HG02798 (cell line): ENCODE measurements at regions not wholly inside any gene's neighbourhood (a gene's known extent, or its start where the extent isn't known, plus 50 kb on each side); places are given as distances from the start of the nearest gene placed in this dataset.

Experiments used
- ATAC-seq: cut with Tn5 transposase; IDR thresholded peaks from one replicate; pipeline ENCODE4 v1.9.1; 2021; ENCODE audit warnings: mild to moderate bottlenecking; ENCODE audit not compliant: unreplicated experiment, poor library complexity

DNA sequence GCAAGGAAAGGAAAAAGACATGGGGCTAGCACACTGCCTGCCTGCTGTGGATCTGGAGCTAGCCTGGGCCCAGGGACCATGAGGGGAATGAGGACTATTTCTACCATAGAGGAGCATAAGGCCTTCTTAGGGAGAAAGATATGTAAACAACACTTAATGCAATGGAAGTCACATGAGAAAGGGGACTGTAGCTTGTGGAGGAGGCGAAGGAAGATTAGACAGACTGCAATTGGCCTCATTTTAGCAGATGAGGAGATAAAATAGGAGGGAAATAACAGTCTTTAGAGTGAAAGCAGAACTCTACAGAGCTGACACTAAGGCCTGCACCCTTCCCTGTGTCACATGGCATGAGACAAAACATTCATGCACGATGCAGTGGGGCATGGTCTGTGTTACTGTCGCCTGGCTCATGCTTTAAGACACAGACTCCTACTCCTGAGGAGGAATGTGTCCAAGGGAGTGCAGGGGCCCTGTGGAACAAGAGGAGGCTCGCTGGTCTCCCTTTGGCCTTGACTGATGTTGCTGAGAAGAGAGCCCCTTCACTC, 829.3 kb upstream of the IGFBP3 start:
- ATAC-seq = no peak

DNA sequence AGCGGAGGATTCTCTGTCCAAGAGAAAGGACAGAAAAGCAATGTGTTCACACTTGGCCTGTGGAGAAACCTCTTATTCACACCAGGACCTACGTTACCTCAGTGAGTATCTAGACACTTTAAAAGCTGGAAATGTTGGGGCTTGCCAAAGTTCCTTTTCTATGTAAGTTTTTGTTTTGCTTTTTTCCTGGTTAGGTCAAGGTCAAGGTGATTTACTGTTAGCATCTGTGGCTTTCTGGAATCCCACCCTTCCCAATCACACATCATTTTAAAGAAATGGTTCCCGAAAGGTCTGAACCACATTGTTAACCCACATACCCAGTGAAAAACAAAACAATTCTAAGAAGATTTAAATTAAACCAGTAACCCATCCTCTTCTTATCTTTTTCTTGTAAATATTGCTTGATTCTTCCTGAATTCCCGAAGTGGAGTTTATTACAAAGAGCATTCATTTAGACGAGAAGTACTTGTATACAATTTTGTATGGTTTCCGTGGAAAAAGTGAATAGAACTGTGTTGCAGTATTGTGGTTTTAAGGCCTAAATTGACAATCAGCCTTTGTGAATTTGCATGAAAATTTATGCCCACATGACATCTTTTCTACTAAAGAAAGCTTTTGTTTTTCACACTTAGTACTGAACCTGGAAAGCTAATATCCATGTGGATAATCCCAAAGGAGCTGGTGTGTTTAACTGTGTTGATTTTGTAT, 827.0 kb upstream of the IGFBP3 start:
- ATAC-seq = no peak

DNA sequence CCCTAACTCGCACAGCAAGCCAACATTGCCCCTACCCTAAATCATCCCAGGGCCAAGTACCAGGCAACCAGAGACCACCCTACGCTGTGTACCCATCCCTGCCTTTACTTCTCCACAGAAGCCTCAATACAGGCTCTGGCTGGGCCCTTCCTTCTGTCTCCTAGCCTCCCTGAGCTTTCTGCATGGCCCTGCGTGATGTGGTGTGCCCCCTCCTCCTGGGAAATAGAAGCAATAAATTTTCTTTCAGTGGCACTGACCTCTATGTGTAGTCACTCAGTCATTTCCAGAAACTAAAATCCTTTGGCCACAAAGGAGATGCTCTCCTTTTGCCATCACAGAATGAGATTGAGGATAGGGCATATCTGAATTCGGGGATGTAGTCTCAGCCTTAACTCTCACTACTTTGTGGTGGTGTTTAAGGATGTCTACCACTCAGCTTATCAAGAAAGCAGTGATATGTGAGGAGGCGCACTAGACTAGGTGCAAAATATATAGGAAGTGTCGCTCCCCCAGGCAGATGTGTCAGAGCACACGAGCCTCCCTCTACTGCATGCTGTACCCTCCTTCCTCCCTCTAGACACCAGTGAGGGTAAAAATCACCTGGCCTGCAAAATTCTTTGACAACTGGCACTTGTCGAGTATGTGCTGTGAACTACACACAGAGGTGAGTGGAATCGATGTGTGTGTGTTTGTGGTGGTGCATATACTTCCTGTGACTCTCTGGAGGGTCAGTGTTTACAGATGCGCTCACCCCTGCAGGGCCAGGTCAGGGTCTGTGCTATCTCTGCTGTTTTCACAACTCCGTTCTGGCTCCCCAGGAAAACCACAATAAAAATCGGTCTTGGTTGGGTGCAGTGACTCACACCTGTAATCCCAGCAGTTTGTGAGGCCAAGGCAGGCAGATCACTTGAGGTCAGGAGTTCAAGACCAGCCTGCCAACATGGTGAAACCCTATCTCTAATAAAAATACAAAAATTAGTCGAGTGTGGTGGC, 825.9 kb upstream of the IGFBP3 start:
- ATAC-seq = no peak

DNA sequence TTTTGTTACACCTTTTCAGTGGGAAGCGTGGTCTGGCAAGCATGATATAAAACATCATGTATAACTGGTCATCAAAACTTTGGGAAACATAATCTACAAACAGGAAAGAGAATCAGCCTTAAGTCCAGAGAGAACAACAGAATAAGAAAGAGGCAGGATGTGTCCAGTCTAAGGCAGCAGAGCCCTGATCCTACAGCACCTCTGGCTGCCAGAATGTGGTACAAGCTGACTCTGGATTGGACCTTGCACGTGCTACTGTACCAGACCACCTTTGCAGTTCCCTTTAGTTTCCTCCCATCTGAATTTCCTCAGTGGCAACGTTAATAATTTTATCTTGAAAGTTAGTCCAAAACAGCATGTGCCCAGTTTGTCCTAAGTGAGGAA, 824.6 kb upstream of the IGFBP3 start:
- ATAC-seq = no peak

DNA sequence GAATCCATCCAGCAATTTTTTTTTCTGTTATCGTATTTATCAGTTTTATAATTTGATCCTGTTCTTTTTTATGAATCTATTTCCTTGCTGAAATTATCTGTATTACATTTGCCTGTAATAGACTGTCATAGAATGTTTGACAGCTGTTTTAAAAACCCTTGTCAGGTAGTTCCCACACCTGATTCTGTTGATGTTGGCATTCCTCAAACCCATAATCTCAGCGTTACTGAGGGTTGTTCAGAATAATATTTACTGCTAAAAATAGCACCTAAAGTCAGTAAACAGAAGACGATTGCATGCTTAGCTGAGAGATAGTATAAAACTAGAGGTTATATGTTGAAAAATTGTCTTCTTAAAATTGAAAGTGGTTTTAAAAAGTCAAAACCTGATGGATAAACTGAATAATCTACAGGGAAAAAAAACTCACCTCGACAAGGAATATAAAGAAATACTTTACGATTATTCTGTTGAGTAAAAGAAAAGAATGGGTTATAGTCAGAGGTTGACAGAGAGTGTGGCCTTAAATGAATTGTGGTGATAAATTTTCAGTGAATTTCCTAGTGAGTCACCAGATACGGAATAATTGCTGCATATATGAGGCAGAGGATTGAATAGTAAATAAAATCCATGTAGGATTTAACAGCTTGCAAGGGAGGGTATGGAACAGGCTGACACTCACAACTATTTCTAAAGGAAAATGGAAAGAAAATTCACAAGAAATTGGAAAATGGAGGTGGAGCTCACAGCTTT, 824.1 kb upstream of the IGFBP3 start:
- no peak for ATAC-seq

DNA sequence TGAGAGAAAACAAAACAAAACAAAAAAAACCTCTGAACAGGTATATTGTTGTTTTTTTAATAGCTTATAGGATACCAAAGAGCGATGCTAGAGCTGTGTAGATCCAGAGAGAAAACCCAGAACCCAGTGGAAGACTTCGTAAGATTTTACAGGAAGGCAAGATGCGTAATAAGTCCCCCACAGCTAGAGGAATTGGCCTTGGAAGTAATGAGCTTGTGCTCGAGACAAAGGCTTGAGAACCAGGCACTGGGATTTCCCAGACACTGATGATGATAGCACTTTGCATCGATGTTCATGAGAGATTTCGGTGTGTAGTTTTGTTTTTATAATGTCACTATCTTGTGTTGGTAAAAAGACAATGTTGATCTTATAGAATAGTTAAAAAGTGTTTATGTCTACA, 821.5 kb upstream of the IGFBP3 start:
- no peak for ATAC-seq

DNA sequence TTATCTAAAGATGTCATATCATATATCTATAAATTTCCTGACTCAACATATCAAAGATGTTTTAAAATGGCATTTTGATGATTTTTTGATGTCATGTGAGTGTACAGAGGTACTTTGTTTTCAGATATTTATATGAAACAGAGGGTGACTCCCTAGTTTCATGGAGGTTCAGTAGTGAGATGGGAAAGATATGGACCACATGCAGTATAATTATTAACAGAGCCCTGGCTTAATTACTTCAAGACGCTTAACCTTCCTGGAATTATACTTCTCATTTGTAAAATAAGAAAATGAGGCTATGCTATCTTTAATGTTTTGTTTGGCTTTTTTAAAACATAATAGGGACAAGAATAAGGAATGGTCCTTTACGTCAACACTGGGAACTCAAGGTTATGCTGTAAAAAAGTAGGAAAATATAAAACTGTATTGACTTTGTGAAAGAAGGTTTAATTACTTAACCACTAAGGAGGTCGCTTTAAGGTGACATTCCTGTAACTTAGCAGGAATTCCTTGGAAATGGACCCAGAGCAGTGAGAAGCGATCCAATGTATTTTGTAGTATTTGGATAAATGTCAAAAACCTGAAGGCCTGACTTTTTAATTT, 821.0 kb upstream of the IGFBP3 start:
- ATAC-seq = no peak

DNA sequence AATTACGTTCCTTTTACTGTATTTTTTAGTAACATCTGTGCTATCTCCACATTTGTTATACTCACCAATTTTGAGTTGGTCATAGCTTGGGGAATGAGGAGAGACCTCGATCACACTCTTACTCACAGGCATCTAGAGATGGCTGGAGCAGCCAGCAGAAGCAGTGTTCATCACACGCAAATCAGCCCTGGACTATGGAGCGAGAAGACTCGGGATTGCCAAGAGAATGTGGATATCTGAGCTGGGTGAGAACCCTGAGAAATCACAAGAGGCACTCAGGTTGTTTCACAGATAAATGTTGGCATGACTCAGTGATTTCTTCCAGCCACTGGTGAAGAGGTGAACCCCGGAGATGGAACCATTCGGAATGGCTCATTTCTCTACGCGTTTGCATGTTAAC, 820.1 kb upstream of the IGFBP3 start:
- ATAC-seq = no peak

DNA sequence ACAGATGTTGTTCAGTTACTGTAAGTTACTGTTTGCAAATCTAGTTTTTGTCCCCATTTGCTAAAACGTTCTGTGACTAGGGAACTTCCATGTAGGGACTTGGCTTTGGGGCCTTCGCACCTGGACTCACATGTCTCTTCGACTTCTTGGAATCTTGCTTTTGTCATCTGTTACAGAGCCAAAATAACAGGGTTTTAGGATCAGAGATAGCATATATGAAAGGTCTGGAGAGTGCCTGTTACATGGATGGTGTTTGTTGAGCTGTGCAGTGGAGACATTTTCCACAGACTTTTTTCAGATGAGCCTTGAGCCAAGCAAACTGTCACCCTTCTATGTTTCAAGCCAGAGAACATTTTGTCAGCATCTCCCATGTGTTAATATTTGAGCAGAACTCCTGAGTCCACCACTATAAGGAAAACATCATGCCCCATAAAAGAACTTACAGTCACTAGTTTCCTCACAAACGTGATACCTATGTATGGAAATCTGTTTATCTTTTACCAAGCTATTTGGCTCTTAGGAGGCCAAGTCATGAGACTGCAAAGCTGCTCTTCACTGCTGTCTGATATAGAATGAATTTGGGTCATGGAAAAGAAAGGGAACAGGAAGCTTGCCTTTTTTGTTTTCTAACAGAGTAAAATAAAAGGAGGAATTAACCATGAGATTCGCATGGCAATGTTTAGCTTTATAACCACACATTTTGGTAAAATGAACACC, 818.6 kb upstream of the IGFBP3 start:
- ATAC-seq = no peak

DNA sequence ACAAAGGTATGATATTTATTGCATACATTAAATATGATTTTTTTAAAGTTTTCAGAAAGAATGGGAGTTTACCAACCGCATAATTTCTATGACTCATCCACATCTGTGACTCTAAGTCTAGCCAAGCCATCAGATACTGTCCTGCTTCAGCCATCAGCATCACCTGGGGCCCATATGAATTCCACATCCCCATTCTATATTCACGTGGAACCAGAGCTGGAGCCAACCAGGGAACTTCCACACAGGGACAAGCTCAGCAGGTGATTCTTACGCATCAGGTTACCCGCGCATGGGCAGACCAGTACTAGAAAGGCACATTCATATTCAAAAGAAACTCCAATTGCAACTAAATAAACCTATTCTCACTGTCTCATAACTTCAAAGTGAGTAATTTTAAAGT, 817.7 kb upstream of the IGFBP3 start:
- no peak for ATAC-seq

DNA sequence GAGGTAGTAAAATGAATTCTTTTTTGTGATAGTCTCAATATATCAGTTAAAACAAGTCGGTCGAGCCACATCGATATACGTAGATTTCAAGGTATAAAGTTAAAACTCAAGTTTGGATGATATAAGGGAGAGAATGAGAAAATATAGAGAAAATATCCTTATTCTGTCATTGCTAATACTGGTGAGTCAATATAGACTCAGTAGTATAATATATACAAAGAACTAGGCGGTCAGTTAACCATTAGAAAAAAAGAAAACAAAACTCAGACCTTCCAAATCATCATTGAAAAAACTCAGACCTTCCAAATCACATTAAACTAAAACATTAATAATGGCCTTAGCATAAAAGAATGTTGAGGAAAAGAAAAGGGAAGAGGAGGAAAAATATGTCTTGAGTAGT, 817.1 kb upstream of the IGFBP3 start:
- no peak for ATAC-seq

DNA sequence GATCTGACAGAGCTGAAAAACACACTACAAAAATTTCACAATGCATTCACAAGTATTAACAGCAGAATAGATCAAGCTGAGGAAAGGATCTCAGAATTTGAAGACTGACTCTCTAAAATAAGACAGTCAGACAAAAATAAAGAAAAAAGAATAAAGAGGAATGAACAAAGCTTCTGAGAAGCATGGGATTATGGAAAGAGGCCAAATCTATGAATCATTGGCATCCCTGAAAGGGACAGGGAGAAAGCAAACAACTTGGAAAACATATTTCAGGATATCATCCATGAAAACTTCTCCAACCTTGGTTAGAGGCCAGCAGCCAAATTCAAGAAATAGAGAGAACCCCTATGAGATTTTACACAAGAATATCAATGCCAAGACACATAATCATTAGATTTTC, 804.8 kb upstream of the IGFBP3 start:
- no peak for ATAC-seq

DNA sequence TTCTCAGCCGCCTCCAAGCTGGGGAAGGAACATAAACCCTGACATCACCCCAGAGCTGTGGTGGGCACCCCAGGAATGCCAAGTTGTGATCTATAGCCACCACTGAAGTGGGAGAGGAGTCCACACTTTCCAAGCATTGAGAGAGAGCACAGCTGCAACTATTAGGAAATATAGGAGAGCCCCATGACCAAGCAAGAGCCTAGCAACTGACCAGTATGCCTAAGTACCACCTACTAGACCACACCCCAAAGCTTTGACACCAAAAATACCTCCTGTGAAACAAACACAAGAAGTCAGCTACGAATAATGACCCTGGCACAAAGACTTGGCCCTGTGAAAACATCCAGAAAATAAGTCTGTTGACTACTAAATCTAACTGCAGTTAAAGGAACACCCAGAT, 804.1 kb upstream of the IGFBP3 start:
- ATAC-seq = no peak

DNA sequence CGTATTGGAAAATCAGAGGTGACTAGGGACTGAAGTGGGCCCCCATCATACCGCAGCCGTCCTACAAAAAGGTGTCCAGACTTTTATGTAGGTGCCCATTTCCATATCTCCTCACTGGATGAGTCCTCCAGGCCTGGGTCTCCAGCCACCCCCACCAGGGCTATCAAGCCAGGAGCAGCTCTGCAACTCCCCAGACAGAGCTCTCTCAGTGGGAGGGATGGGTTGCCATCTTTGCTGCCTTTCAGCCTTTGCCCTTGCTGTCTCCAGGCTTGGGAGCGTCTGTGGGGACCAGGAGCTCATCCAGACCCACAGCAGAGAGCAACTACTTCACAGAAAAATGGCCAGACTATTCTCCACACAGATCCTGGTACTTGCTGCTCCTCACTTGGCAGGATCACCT, 802.7 kb upstream of the IGFBP3 start:
- no peak for ATAC-seq

DNA sequence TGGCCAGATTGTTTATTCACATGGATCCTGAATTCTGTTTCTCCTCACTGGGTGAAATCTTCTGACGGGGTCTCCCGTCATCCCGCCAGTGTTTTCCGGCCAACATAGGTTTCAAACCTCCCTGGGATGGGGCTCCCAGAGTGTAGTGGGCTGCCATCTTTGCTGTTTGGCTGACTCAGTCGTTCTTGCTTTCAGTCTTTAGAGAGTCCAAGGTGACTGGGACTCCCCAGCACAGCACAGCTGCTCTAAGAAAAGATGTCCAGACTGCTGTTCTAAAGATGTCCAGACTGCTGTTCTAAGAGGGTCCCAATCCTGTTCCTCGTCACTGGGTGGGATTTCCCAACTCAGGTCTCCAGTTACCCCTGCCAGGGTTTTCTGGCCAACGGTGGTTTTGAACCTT, 801.9 kb upstream of the IGFBP3 start:
- ATAC-seq = no peak

DNA sequence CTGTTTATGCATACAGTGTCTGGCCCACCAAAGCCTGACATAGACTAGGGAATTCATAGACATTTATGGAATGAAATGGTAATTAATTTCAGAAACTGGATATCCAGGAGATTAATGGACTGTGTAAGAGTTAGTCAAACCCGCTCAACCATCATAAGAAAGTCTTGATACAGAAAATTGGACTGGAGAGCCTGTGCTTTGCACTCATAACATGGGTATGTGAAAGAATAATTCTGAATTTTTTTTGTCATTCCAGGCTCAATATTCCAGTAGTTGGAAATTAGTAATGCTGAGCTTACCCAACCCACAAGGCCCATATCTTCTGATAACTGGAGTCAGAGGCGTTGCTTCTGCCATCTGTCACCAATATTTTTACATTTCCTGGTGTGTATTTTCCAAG, 799.7 kb upstream of the IGFBP3 start:
- no peak for ATAC-seq

DNA sequence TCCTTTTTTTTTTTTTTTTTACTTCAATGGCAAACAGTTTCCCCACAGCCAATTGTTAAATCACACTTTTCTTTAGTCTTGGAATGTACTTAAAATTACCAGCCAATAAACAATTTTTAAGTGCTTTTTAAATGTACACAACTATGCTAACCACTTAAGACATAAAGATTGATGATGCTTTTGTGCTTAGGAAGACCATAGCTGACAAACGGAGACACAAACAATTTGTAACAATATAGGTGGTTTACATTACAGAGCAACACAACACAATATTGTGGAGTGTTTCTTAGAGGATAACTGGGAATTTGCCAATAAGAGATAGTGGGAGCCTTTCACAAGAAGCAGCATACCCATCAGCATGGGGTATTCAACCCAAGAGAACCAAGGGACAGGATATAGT, 798.5 kb upstream of the IGFBP3 start:
- no peak for ATAC-seq

DNA sequence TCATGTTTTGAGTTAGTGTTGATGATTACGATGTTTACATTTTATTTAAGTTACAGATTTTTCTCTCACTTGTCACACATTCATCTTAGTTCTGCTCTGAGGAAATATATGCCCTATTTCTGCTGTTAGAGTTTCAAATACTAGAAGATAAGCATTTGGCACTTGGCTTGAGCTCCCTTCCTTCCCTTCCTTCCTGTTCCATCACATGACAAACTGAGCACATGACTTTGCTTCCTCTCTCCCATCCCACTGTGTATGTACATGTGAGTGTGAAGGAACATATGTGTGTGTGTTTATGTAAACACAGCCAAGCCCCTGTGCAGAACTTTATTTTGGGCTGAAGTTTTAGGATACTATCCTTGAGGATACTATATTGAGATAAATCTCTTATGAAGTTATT, 795.9 kb upstream of the IGFBP3 start:
- no peak for ATAC-seq

DNA sequence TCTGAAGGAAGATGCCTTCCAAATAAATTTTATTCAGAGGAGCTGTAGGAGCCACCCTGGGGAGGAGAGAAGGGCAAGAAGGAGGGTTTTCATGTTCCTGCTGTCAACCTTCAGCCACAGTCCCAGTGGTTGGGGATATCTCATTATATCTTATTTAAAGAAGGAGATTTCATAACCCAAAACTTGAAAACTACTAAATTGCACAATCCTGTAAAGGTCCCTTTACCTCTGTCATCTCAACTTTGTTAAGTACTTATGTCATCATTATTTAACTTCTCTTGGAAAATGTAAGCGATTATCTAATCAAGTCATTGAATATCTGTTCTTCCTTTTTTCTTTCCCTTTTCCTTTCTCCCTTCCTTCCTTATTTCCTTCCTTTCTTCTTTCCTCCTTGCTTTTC, 794.5 kb upstream of the IGFBP3 start:
- no peak for ATAC-seq

DNA sequence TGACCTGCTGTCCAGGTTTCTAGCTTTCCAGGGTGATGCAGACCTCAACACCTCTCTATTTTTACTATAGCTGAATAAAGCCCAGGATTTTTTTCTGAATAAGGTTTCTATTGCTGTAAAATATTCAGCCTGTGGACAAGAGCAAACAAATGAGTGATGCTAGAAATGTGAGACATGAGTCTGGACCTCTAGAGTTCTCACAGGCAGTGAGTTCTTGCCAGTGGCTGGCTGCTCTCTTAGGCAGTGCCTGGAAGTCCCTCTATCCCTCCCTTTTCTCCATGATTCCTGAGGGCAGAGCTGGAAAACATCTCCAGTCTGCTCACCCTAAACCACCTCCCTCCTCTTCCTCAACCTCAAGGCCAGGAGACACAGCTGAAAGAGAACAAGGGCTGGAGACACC, 793.8 kb upstream of the IGFBP3 start:
- no peak for ATAC-seq
